Neural cell (in vitro differentiated cells): ENCODE measurements at regions not wholly inside any gene's neighbourhood (a gene's known extent, or its start where the extent isn't known, plus 50 kb on each side); places are given as distances from the start of the nearest gene placed in this dataset.

Experiments
- H2AFZ ChIP-seq: fragments of 200-600, 300-800 bp; sonication (generic), shearing (Covaris generic); 2 replicates; pipeline ENCODE4 v1.6.0; 2014; ENCODE audit warnings: low read depth, mild to moderate bottlenecking, antibody characterized with exemption, low read length, moderate library complexity
- H3F3A ChIP-seq: fragments of 200-600 bp; shearing (Covaris generic); 2 replicates; pipeline ENCODE4 v1.6.1; 2016; ENCODE audit warnings: mild to moderate bottlenecking, moderate library complexity, mixed read lengths, antibody characterized with exemption, low read length; ENCODE audit not compliant: insufficient read depth, poor library complexity, severe bottlenecking
- H3K27ac ChIP-seq: fragments of 200-600, 300-800 bp; sonication (generic), shearing (Covaris generic); 2 replicates; pipeline ENCODE4 v1.5.1; 2014; ENCODE audit warnings: mild to moderate bottlenecking, low read length, moderate library complexity
- H3K27me3 ChIP-seq: fragments of 300-800, 200-600 bp; sonication (generic), shearing (Covaris generic); 2 replicates; pipeline ENCODE4 v1.6.0; 2014; ENCODE audit warnings: mild to moderate bottlenecking, low read depth, low read length, moderate library complexity; ENCODE audit not compliant: insufficient read depth
- H3K36me3 ChIP-seq: fragments of 300-800, 200-600 bp; sonication (generic), shearing (Covaris generic); 2 replicates; pipeline ENCODE4 v1.5.1; 2014; ENCODE audit warnings: mild to moderate bottlenecking, antibody characterized with exemption, low read length, moderate library complexity; ENCODE audit not compliant: insufficient read depth
- H3K4me2 ChIP-seq: fragments of 300-800, 200-600 bp; sonication (generic), shearing (Covaris generic); 2 replicates; pipeline ENCODE4 v1.6.0; 2014; ENCODE audit warnings: mild to moderate bottlenecking, low read length
- H3K4me3 ChIP-seq: fragments of 300-800, 200-600 bp; sonication (generic), shearing (Covaris generic); 2 replicates; pipeline ENCODE4 v1.5.1; 2014; ENCODE audit warnings: mild to moderate bottlenecking, low read length, moderate library complexity
- H3K79me2 ChIP-seq: fragments of 200-600 bp; shearing (Covaris generic); replicated peaks from 2 replicates; pipeline ENCODE4 v1.6.0; 2014; ENCODE audit warnings: mild to moderate bottlenecking, low read length, moderate library complexity; ENCODE audit not compliant: insufficient read depth
- H3K9ac ChIP-seq: fragments of 300-800, 200-600 bp; sonication (generic), shearing (Covaris generic); 2 replicates; pipeline ENCODE4 v1.6.1; 2016; ENCODE audit warnings: mild to moderate bottlenecking, low read length, mixed read lengths
- H3K9me2 ChIP-seq: fragments of 200-600 bp; shearing (Covaris generic); 2 replicates; pipeline ENCODE4 v1.6.1; 2016; ENCODE audit warnings: mild to moderate bottlenecking, low read length, mixed read lengths; ENCODE audit not compliant: insufficient read depth
- H3K9me3 ChIP-seq: fragments of 200-600, 300-800 bp; sonication (generic), shearing (Covaris generic); 2 replicates; pipeline ENCODE4 v1.6.1; 2016; ENCODE audit warnings: mild to moderate bottlenecking, mixed run types, low read length, moderate library complexity, mixed read lengths
- H4K20me1 ChIP-seq: fragments of 200-600 bp; shearing (Covaris generic); 2 replicates; pipeline ENCODE4 v1.6.1; 2016; ENCODE audit warnings: mild to moderate bottlenecking, mixed run types; ENCODE audit not compliant: insufficient read depth
- EP300 ChIP-seq: fragments of 450-650 bp; conservative IDR thresholded peaks from 2 replicates; pipeline ENCODE4 v1.6.1; 2014; ENCODE audit warnings: antibody characterized with exemption, mild to moderate bottlenecking, moderate library complexity; ENCODE audit not compliant: poor library complexity, severe bottlenecking
- EZH2 ChIP-seq: fragments of 200-600, 300-800 bp; shearing (Covaris generic), sonication (generic); IDR thresholded peaks from 2 replicates; pipeline ENCODE4 v1.6.1; 2014; ENCODE audit warnings: antibody characterized with exemption, low read length, borderline replicate concordance, mild to moderate bottlenecking; ENCODE audit not compliant: insufficient read depth, poor library complexity, severe bottlenecking
- MXI1 ChIP-seq: fragments of 450-650 bp; conservative IDR thresholded peaks from 2 replicates; pipeline ENCODE4 v1.6.1; 2014; ENCODE audit warnings: antibody characterized with exemption, mild to moderate bottlenecking; ENCODE audit not compliant: poor library complexity, severe bottlenecking
- POLR2AphosphoS5 ChIP-seq: IDR thresholded peaks from 2 replicates; pipeline ENCODE4 v1.6.1; 2012
- RAD21 ChIP-seq: fragments of 450-650 bp; conservative IDR thresholded peaks from 2 replicates; pipeline ENCODE4 v1.6.1; 2014; ENCODE audit warnings: antibody characterized with exemption, mild to moderate bottlenecking, moderate library complexity
- SMC3 ChIP-seq: fragments of 450-650 bp; conservative IDR thresholded peaks from 2 replicates; pipeline ENCODE4 v1.6.1; 2014; ENCODE audit warnings: antibody characterized with exemption, mild to moderate bottlenecking, moderate library complexity; ENCODE audit not compliant: poor library complexity
- TAF1 ChIP-seq: IDR thresholded peaks from 2 replicates; pipeline ENCODE4 v1.6.1; 2012; ENCODE audit warnings: low read depth
- TF ChIP-seq, protein P1 (sequence below): fragments of 450-650 bp; IDR thresholded peaks from 2 replicates; pipeline ENCODE4 v1.5.1; 2014; ENCODE audit warnings: antibody characterized with exemption, mild to moderate bottlenecking, moderate library complexity; ENCODE audit not compliant: poor library complexity, severe bottlenecking
- TF ChIP-seq, protein P2 (sequence below): IDR thresholded peaks from 2 replicates; pipeline ENCODE4 v1.6.1; 2012; ENCODE audit warnings: borderline replicate concordance

- no peak overlapping the region for H3K4me2 ChIP-seq
- H3K9me2 ChIP-seq: no peaks in the 10 kb centered on the region
- no peaks in the 10 kb centered on the region for H3K79me2 ChIP-seq
- H3F3A ChIP-seq: no peaks in the 10 kb centered on the region
- no peak overlapping the region for H3K27ac ChIP-seq
- no peaks in the 10 kb centered on the region for H3K9me3 ChIP-seq
- TF ChIP-seq RAD21: no peak
- H2AFZ ChIP-seq: no peak overlapping the region
- H3K9ac ChIP-seq: no peak overlapping the region
- no peaks in the 10 kb centered on the region for H4K20me1 ChIP-seq
- H3K27me3 ChIP-seq: no peaks in the 10 kb centered on the region
- no peak overlapping the region for H3K4me3 ChIP-seq
- H3K36me3 ChIP-seq: no peaks in the 10 kb centered on the region
Measured at GRCh38 chr2:126835261-126835660, 63.4 kb upstream of the TEX51 start.

DNA sequence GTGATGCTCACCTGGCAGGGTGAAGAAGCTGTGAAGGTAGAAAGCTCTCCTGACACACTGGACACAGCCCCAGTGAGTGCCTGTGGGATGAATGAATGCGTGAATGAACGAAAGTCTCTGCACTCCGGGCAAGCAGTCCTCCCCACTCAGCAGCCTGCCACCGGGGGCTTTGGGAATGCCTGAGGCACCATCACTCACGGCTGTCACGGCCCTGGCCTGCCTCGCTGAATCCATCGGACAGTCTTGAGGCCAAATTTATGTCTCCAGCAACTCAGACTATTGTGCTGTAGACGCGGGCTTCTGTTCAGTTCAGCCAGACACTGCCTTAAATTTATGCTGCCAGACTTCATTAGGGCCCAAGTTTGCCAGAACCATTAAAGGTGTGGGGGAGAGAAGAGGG is 62.9 kb upstream of the TEX51 start:
- TF ChIP-seq POLR2AphosphoS5: no peak
- TF ChIP-seq EZH2: no peak
- TF ChIP-seq MXI1: no peak
- Histone ChIP-seq H3K4me2 (no peak overlapping the region), H2AFZ (no peak overlapping the region), H3K36me3 (no peaks in the 10 kb centered on the region), H3K27me3 (no peaks in the 10 kb centered on the region), H3K9ac (no peak overlapping the region), H3K9me3 (no peaks in the 10 kb centered on the region), H3K79me2 (no peaks in the 10 kb centered on the region), H3F3A (no peaks in the 10 kb centered on the region), H3K9me2 (no peaks in the 10 kb centered on the region), H3K27ac (no peak overlapping the region), H3K4me3 (no peak overlapping the region), H4K20me1 (no peaks in the 10 kb centered on the region)

DNA sequence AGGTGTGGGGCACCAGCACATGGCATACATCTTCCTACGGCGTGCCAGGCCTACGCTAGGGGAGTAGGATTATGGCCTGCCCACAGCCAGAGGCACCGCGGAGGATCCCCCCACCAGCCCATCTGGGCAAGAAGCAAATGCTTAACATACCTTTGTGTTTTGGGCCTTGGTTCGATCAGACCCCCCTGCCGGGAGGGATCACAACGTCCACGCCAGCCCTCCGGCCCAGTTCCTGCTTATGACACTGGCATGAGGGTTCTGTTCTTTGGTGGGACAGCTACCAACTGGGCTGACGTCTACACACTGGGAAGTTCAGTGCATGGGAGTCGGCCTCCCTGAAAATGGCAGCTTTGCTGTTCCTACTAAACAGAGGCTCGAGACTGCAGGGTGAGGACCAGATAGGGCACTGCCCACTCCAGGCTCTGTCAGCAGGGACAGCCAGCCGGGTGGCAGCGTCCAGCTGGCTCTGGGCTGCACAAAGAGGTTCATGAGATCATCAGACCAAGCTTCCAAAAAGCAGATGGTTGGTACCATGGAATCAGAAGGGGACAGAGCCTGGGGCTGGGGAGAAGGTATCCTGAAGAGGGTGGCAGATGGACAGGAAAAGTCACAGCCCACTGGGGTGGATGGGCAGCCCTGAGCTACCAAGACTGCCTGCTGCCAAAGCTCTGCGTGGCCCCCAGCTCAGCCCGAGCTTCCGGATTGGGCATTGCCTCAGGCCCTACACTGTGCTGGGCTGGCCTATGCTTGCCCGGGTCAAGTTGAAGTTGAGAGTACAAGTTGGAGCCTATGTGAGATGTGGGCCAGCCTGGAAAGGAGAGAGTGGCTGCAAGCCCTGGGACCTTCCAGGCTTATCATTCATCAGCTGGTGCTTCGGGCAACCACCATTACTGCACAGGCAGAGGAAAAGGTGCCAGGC is 61.7 kb upstream of the TEX51 start:
- no peak overlapping the region for H3K27ac ChIP-seq
- no peaks in the 10 kb centered on the region for H3K79me2 ChIP-seq
- TF ChIP-seq, protein P1, sequence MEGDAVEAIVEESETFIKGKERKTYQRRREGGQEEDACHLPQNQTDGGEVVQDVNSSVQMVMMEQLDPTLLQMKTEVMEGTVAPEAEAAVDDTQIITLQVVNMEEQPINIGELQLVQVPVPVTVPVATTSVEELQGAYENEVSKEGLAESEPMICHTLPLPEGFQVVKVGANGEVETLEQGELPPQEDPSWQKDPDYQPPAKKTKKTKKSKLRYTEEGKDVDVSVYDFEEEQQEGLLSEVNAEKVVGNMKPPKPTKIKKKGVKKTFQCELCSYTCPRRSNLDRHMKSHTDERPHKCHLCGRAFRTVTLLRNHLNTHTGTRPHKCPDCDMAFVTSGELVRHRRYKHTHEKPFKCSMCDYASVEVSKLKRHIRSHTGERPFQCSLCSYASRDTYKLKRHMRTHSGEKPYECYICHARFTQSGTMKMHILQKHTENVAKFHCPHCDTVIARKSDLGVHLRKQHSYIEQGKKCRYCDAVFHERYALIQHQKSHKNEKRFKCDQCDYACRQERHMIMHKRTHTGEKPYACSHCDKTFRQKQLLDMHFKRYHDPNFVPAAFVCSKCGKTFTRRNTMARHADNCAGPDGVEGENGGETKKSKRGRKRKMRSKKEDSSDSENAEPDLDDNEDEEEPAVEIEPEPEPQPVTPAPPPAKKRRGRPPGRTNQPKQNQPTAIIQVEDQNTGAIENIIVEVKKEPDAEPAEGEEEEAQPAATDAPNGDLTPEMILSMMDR: no peak
- TF ChIP-seq, protein P2, sequence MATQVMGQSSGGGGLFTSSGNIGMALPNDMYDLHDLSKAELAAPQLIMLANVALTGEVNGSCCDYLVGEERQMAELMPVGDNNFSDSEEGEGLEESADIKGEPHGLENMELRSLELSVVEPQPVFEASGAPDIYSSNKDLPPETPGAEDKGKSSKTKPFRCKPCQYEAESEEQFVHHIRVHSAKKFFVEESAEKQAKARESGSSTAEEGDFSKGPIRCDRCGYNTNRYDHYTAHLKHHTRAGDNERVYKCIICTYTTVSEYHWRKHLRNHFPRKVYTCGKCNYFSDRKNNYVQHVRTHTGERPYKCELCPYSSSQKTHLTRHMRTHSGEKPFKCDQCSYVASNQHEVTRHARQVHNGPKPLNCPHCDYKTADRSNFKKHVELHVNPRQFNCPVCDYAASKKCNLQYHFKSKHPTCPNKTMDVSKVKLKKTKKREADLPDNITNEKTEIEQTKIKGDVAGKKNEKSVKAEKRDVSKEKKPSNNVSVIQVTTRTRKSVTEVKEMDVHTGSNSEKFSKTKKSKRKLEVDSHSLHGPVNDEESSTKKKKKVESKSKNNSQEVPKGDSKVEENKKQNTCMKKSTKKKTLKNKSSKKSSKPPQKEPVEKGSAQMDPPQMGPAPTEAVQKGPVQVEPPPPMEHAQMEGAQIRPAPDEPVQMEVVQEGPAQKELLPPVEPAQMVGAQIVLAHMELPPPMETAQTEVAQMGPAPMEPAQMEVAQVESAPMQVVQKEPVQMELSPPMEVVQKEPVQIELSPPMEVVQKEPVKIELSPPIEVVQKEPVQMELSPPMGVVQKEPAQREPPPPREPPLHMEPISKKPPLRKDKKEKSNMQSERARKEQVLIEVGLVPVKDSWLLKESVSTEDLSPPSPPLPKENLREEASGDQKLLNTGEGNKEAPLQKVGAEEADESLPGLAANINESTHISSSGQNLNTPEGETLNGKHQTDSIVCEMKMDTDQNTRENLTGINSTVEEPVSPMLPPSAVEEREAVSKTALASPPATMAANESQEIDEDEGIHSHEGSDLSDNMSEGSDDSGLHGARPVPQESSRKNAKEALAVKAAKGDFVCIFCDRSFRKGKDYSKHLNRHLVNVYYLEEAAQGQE: no peak
- TF ChIP-seq RAD21 (no peak), TAF1 (no peak), EP300 (no peak), MXI1 (no peak), POLR2AphosphoS5 (no peak), SMC3 (no peak), EZH2 (no peak)
- no peaks in the 10 kb centered on the region for H4K20me1 ChIP-seq
- H3K9ac ChIP-seq: no peak overlapping the region
- no peaks in the 10 kb centered on the region for H3K27me3 ChIP-seq
- no peaks in the 10 kb centered on the region for H3K9me2 ChIP-seq
- H3K4me2 ChIP-seq: no peak overlapping the region
- no peak overlapping the region for H3K4me3 ChIP-seq
- H3F3A ChIP-seq: no peaks in the 10 kb centered on the region
- no peak overlapping the region for H2AFZ ChIP-seq
- H3K36me3 ChIP-seq: no peaks in the 10 kb centered on the region
- no peaks in the 10 kb centered on the region for H3K9me3 ChIP-seq
